C4-2B (cell line): ENCODE measurements at regions not wholly inside any gene's neighbourhood (a gene's known extent, or its start where the extent isn't known, plus 50 kb on each side); places are given as distances from the start of the nearest gene placed in this dataset.

Experiments used
- H3K27ac ChIP-seq: fragments of 450-650 bp; 2 replicates; pipeline ENCODE4 v1.5.1; 2017
- ZFX ChIP-seq: fragments of 450-650 bp; IDR thresholded peaks from 2 replicates; pipeline ENCODE4 v1.6.1; 2017
- TF ChIP-seq, protein P1 (sequence below): fragments of 450-650 bp; conservative IDR thresholded peaks from 2 replicates; pipeline ENCODE4 v1.5.1; 2017; ENCODE audit warnings: mild to moderate bottlenecking

DNA sequence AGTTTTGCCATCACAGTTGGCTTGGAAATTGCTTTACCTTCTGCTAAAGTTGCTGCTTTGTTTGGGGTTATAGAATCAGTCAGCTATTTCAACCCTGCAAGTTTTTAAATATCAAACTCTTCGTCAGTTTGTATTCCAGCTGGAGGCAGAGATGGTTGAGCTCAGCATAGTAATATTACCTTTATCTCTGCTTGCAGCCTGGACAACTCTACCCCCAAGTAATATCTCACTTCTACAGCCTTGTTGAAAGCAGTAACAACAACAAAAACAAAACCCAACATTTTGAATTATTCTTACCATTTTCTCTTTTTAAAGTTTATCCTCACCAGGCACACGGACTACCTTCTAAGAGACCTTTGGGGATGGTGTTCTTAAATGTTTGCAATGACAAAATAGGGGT, 239.1 kb upstream of the PHF14 start:
- no peak overlapping the region for H3K27ac ChIP-seq
- TF ChIP-seq ZFX = no peak
- TF ChIP-seq, protein P1, sequence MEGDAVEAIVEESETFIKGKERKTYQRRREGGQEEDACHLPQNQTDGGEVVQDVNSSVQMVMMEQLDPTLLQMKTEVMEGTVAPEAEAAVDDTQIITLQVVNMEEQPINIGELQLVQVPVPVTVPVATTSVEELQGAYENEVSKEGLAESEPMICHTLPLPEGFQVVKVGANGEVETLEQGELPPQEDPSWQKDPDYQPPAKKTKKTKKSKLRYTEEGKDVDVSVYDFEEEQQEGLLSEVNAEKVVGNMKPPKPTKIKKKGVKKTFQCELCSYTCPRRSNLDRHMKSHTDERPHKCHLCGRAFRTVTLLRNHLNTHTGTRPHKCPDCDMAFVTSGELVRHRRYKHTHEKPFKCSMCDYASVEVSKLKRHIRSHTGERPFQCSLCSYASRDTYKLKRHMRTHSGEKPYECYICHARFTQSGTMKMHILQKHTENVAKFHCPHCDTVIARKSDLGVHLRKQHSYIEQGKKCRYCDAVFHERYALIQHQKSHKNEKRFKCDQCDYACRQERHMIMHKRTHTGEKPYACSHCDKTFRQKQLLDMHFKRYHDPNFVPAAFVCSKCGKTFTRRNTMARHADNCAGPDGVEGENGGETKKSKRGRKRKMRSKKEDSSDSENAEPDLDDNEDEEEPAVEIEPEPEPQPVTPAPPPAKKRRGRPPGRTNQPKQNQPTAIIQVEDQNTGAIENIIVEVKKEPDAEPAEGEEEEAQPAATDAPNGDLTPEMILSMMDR = no peak

DNA sequence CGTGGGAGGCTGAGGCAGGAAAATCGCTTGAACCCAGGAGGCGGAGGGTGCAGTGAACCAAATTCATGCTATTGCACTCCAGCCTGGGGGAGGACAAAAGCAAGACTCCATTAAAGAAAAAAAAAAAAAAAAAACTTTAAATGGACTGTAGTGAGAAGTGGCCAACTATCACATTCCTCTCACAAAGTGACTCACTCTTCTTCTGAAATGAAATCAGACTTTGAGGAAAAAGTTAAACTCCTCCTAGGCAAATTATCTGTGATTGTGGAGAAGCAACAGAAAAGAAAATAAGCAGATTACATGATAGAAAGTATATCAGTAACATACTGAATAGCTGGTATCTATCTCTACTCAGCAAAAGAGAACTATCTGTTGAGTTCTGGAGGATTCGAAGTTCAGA, 234.3 kb upstream of the PHF14 start:
- no peak for TF ChIP-seq ZFX
- TF ChIP-seq, protein P1 = no peak

DNA sequence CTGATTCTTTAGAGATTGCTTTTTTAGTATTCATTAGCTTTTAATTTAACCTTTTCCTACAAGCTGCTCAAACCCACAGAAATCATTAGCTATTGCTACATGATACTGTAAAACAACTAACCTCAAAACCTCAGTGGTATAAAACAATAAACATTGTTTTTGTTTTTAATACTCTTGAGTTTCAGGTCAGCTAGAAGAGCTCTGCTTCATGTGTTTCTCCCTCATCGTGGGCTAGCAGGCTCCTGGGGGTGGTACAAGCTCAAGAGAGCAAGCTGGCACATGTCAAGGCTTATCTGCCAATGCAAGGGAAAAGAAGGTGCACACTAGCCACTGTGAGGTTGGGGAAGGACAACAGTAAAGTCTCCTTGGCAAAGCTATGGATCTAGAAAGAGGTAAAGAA, 232.9 kb upstream of the PHF14 start:
- TF ChIP-seq ZFX = no peak
- TF ChIP-seq, protein P1 = no peak

More for the DNA sequence above, 234.3 kb upstream of the PHF14 start:
- H3K27ac ChIP-seq = no peak overlapping the region

DNA sequence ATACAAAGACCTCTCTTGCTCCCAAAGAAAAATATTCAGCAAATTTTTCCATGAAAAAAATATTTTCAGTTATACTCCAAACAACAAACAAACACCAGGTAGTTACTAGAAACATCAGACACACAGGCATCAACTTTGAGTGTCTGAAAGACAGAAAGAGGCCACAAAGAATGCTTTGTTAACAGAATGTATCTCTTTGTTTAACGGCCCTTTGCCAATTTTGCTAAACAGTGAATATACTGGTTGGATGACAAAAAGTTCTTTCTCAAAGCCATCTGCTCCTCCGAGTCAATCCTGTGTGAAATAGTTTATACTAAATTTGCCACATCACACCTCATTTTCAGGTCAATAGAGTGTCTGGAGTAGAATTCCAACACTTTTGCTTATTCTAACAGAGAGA, 216.7 kb upstream of the PHF14 start:
- no peak for TF ChIP-seq ZFX
- TF ChIP-seq, protein P1 = no peak
- no peak overlapping the region for H3K27ac ChIP-seq

More for the DNA sequence above, 232.9 kb upstream of the PHF14 start:
- H3K27ac ChIP-seq = no peak overlapping the region

DNA sequence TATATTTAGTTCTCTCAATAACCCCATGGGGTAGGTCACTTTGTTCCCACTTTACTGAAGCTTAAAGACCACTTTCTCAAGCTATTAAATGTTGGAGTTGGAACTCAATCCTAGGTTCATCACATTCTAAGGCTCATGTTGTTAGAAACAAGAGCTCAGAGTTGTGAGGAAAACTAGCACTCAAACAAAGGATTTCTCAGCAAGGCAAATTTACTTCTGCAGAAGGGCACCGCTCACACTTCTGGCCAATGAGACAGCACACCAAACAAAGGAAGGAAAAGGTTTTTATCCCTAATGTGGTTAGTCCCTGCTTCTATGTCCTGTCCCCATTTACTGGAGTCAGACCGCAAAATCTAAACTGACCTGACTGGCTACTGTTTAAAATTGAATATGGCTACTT, 214.6 kb upstream of the PHF14 start:
- no peak overlapping the region for H3K27ac ChIP-seq
- TF ChIP-seq, protein P1 = no peak
- no peak for TF ChIP-seq ZFX

DNA sequence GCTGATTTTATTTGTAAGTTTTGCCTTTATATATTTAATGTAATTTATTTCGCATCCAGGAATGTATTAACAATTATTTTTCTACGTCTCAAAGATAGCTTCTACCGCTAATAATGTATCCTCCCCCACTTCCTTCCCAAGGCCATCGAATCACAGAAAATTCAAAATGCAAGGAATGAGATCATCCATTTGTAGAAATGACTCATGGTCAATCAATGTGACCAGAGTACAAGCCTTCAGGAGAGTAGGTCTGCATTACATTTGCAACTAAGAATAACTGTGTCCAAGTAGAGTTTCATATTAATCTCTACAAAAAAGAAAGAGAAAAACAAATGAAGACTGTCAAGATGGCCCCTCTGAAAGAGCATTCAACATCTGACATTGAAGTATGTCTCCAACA, 205.9 kb upstream of the PHF14 start:
- TF ChIP-seq, protein P1 = no peak
- no peak for TF ChIP-seq ZFX
- no peak overlapping the region for H3K27ac ChIP-seq

DNA sequence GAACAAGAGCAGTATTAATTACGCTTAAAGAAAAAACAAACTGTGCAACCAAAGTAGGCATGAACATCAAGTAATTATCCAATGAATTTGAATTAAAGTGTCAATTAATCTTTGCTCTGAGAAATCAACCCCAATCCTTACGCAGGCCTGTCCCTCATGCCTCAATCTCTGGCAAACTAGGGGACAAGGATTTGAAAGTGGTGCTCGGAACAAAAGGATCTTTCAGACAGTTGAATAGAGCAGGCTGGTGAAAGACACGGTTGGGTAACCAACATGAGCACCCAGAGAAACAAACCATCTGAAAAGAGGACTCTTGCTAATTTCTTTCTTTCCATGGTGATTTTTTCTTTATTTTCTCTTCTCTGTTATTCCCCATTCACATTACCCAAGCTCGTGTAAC, 203.5 kb upstream of the PHF14 start:
- no peak for TF ChIP-seq ZFX
- TF ChIP-seq, protein P1 = no peak
- H3K27ac ChIP-seq = no peak overlapping the region
